ENCODE measurements at regions not wholly inside any gene's neighbourhood (a gene's known extent, or its start where the extent isn't known, plus 50 kb on each side); places are given as distances from the start of the nearest gene placed in this dataset.
"Not testable (repeated sequence)": the region's sequence is repeated elsewhere in the genome, so short reads cannot be mapped to it uniquely, and the experiment has no call there.

- no peak for DNase-seq
These were observed 54.5 kb upstream of the HTR4 start for GRCh38 chr5:148708854-148709253.

GRCh38 chr5:148711961-148712360 is 57.6 kb upstream of the HTR4 start:
- no peak for DNase-seq

GRCh38 chr5:148713735-148714508 is 59.6 kb upstream of the HTR4 start:
- no peak for DNase-seq

GRCh38 chr5:148716716-148717115 is 62.4 kb upstream of the HTR4 start:
- DNase-seq, result no peak

- DNase-seq, result no peak
These were observed 63.3 kb upstream of the HTR4 start for GRCh38 chr5:148717668-148718067.

GRCh38 chr5:148719605-148720004 is 65.3 kb upstream of the HTR4 start:
- no peak for DNase-seq

GRCh38 chr5:148720257-148720656 is 65.9 kb upstream of the HTR4 start:
- no peak for DNase-seq

- DNase-seq, result no peak
These were observed 68.8 kb upstream of the HTR4 start for GRCh38 chr5:148723143-148723542.

GRCh38 chr5:148725675-148726074 is 71.3 kb upstream of the HTR4 start:
- no peak for DNase-seq

- no peak for DNase-seq
These were observed 74.9 kb upstream of the HTR4 start for GRCh38 chr5:148729182-148729581.

GRCh38 chr5:148730270-148730669 is 75.9 kb upstream of the HTR4 start:
- no peak for DNase-seq

GRCh38 chr5:148730942-148731898 is 76.9 kb upstream of the HTR4 start:
- peak; percentile 84 for DNase-seq

- no peak for DNase-seq
These were observed 78.4 kb upstream of the HTR4 start for GRCh38 chr5:148732692-148733091.

- peak; percentile 84 for DNase-seq
These were observed 79.5 kb upstream of the HTR4 start for GRCh38 chr5:148733601-148734438.

- no peak for DNase-seq
These were observed 80.2 kb upstream of the HTR4 start for GRCh38 chr5:148734518-148734917.

GRCh38 chr5:148735301-148735835 is 81.0 kb upstream of the HTR4 start:
- DNase-seq, result no peak

- no peak for DNase-seq
These were observed 84.7 kb upstream of the HTR4 start for GRCh38 chr5:148739023-148739422.

GRCh38 chr5:148739524-148739923 is 85.2 kb upstream of the HTR4 start:
- no peak for DNase-seq

GRCh38 chr5:148740079-148740858 is 85.9 kb upstream of the HTR4 start:
- DNase-seq, result no peak

- DNase-seq, result peak; percentile 51
These were observed 85.3 kb upstream of the ADRB2 start for GRCh38 chr5:148740966-148741742.

GRCh38 chr5:148741766-148742165 is 84.6 kb upstream of the ADRB2 start:
- not testable (repeated sequence) for DNase-seq

Measured in midbrain (tissue), 1 donor.